ENCODE measurements at regions not wholly inside any gene's neighbourhood (a gene's known extent, or its start where the extent isn't known, plus 50 kb on each side); places are given as distances from the start of the nearest gene placed in this dataset.

DNA sequence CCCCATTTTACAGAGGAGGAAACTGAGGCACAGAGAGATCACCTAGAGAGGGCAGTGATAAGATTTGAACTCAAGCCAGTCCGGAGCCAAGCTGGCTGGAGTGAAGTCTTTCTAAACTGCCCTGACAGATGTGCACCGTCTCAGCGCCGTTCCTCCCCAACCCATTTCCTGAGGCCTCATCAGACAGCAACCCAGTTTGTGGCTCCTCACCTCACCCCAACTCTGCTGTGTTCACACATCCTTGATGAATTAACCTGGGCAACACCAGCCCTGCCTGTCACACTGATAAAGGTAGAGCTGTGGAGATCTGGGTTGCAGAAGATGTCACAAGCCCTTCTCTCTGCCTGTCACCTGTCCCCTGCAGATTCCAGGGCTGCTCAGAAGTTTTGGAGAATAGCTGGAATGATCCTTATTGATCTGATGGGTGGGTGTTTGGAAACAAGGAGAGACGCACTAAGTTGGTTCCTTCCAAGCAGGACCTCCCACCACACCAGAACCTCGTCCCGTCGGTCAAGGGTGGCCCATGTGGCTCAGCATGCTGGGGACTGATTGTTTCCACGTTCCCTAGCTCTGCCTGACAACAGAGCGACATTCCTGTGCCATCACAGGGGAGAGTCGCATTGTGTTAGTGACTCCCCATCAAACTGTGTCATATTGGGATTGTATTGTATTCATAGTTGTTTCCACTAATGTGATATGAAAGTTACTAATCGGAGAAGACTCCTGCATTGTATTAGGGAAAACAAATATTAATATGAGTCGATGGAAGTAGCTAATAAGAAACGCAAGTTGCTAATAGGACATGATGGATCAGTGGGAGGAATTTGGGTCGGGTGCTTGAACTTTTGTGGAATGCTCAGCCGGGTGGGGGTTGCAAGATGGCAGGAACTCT lies 200.6 kb downstream of the PHETA1 start:
- no peak overlapping the region for H3K4me3 ChIP-seq (ENCODE audit: low read depth, low read length)
- no peak for DNase-seq (ENCODE audit: low read depth)
- H3K27me3 ChIP-seq (ENCODE audit: control insufficient read depth, insufficient read depth, low read length): no peaks in the 10 kb centered on the region
- FAIRE-seq: peak; percentile 55
- TF ChIP-seq, protein P1, sequence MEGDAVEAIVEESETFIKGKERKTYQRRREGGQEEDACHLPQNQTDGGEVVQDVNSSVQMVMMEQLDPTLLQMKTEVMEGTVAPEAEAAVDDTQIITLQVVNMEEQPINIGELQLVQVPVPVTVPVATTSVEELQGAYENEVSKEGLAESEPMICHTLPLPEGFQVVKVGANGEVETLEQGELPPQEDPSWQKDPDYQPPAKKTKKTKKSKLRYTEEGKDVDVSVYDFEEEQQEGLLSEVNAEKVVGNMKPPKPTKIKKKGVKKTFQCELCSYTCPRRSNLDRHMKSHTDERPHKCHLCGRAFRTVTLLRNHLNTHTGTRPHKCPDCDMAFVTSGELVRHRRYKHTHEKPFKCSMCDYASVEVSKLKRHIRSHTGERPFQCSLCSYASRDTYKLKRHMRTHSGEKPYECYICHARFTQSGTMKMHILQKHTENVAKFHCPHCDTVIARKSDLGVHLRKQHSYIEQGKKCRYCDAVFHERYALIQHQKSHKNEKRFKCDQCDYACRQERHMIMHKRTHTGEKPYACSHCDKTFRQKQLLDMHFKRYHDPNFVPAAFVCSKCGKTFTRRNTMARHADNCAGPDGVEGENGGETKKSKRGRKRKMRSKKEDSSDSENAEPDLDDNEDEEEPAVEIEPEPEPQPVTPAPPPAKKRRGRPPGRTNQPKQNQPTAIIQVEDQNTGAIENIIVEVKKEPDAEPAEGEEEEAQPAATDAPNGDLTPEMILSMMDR (IDR thresholded peaks at IDR 0.05; ENCODE audit: insufficient read depth, low read length, severe bottlenecking): no peak
- H3K36me3 ChIP-seq (ENCODE audit: control insufficient read depth, insufficient read depth, low read length): no peaks in the 10 kb centered on the region

DNA sequence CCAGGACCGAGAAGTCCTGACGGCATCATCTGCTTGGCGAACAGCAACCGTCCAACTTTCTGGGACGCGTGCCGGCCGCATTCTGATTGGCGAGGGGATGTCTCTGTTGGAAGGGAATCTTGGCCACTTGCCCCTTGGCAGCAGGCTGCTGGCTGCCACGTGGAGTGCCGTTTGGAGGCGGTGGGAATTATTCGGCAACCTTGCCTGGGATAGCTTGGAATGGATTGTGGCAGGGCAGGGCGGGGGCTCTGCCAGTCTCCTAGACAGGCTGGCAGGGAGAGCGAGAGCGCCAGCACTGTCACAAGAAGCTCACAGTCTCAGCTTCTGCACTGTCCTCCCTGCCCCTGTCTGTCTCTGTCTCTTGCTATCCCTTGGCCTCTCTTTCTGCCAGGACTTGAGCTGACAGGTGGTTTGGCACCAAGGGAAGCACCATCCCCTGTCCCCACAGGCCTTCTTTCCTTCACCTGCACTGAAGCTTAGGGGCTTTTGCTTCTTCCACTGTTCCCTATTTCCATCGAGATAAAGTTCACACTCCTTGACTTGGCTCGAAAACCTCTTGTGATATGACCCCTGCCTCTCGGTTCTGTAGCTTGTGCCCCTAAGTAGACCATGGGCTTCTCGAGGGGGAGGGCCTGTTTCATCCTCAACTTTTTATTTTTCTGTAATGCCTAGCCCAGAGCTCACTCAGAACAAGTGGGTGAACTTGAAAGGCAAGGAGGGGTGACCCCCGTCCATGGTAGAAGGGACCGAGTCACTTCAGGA lies 201.9 kb downstream of the PHETA1 start:
- TF ChIP-seq, protein P1 (IDR thresholded peaks at IDR 0.05; ENCODE audit: insufficient read depth, low read length, severe bottlenecking): no peak
- Histone ChIP-seq H3K36me3 (ENCODE audit: control insufficient read depth, insufficient read depth, low read length) (no peaks in the 10 kb centered on the region), H3K4me3 (ENCODE audit: low read depth, low read length) (no peak overlapping the region), H3K27me3 (ENCODE audit: control insufficient read depth, insufficient read depth, low read length) (no peaks in the 10 kb centered on the region)
- FAIRE-seq (no peak), DNase-seq (ENCODE audit: low read depth) (no peak)

DNA sequence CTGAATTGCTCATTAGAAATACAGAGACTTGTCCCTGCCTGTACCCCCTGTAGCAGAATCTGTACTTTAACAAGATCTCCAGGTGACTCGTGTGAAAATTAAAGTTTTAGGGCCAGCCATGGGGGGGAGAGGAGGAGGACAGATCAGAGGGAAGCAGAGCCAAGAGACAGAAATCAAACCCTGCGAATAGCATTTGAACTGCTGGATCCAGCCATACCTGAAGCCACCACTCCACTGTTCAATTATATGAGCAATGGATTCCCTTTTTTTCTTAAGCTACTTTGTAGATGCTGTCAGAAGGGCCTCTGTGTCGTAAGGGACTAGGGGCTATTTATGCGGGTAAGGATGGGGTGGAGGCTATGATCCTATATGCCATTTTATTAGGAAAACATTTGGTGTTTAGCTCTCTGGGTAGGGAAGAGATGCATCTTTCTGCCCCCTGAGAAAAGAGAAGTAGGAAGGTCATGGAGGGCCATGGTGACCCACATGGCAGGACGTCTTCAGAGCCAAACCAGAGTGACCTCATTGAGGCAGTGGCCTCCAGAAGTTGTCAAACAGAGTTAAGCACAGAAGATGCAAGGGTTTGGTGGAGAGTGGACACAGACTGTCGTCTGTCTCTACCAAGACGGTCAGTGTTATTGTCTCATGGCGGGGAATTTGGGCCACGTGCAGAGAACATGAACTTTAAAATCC lies 203.9 kb downstream of the PHETA1 start:
- no peaks in the 10 kb centered on the region for H3K27me3 ChIP-seq (ENCODE audit: control insufficient read depth, insufficient read depth, low read length)
- TF ChIP-seq, protein P1 (IDR thresholded peaks at IDR 0.05; ENCODE audit: insufficient read depth, low read length, severe bottlenecking): no peak

DNA sequence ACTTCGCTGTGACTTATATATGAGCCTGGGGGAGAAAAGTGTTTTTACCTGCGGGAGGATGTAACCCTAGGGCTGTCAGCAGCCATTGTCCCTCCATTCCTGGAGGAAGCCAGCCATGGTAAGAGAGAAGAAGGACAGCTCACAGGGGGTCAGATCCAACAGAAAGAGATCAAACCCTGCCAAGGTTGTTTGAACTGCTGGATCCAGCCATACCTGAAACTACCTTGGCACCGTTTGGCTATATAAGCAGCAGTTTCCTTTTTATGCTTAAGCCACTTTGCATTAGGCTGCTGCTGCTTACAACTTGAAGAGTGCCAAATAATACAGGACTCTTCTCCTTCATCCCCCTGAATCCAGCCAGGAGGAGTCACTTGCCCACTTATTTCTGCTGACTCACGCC lies 205.5 kb downstream of the PHETA1 start:
- DNase-seq (ENCODE audit: low read depth) (no peak), FAIRE-seq (peak; percentile 82)
- Histone ChIP-seq H3K4me3 (ENCODE audit: low read depth, low read length) (no peak overlapping the region), H3K27me3 (ENCODE audit: control insufficient read depth, insufficient read depth, low read length) (no peaks in the 10 kb centered on the region), H3K36me3 (ENCODE audit: control insufficient read depth, insufficient read depth, low read length) (no peaks in the 10 kb centered on the region)
- TF ChIP-seq, protein P1 (IDR thresholded peaks at IDR 0.05; ENCODE audit: insufficient read depth, low read length, severe bottlenecking): no peak

More for the DNA sequence above, 203.9 kb downstream of the PHETA1 start:
- no peaks in the 10 kb centered on the region for H3K36me3 ChIP-seq (ENCODE audit: control insufficient read depth, insufficient read depth, low read length)
- FAIRE-seq: peak; percentile 83
- no peak overlapping the region for H3K4me3 ChIP-seq (ENCODE audit: low read depth, low read length)
- no peak for DNase-seq (ENCODE audit: low read depth)

DNA sequence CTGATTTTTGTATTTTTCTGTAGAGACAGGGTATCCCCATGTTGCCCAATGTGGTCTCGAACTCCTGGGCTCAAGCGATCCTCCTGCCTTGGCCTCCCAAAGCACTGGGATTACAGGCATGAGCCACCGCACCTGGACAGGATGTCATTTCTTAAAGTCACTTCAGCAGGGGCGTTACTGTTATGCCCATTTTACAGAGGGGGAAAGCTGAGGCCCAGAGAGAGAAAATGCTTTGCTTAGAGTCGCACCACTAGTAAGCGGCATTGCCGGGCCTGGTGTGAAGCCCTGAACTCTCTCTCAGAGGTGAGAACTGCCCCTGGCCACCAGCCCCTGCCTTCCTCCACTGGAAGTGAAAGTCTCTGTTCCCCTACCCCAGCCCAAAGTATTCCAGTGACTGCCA lies 207.0 kb downstream of the PHETA1 start:
- Histone ChIP-seq H3K4me3 (ENCODE audit: low read depth, low read length) (no peak overlapping the region), H3K27me3 (ENCODE audit: control insufficient read depth, insufficient read depth, low read length) (no peaks in the 10 kb centered on the region)

More for the DNA sequence above, 207.0 kb downstream of the PHETA1 start:
- FAIRE-seq: no peak
- TF ChIP-seq, protein P1 (IDR thresholded peaks at IDR 0.05; ENCODE audit: insufficient read depth, low read length, severe bottlenecking): no peak
- H3K36me3 ChIP-seq (ENCODE audit: control insufficient read depth, insufficient read depth, low read length): no peaks in the 10 kb centered on the region
- DNase-seq (ENCODE audit: low read depth): no peak

All from bronchial epithelial cell (primary cell).